CD8-positive, alpha-beta memory T cell (primary cell): ENCODE measurements at regions not wholly inside any gene's neighbourhood (a gene's known extent, or its start where the extent isn't known, plus 50 kb on each side); places are given as distances from the start of the nearest gene placed in this dataset.

ENCODE experiments used
- CTCF ChIA-PET: fragments of 350-600 bp; sonication (Branson Sonifier 250); formaldehyde crosslinking; loops from one replicate; lab custom pipeline; 2021; ENCODE audit warnings: antibody characterized with exemption; lab: Charles Lee
- POLR2A ChIA-PET: fragments of 350-600 bp; sonication (Branson Sonifier 250); formaldehyde crosslinking; loops from one replicate; lab custom pipeline; 2021; ENCODE audit warnings: antibody characterized with exemption; lab: Charles Lee
- DNase-seq, 5 donors: peaks; one replicate each; pipeline versions ENCODE4 v3.0.0 to v3.0.0-alpha.2; 2020 to 2022; ENCODE audit warnings: mixed read lengths in 1 of 5
- H3K27ac ChIP-seq: one replicate; pipeline ENCODE4 v1.7.0; 2013; ENCODE audit warnings: low read depth, mild to moderate bottlenecking, low read length, moderate library complexity
- H3K27me3 ChIP-seq: 2 replicates; pipeline ENCODE4 v1.7.0; 2013; ENCODE audit warnings: low read length, mild to moderate bottlenecking; ENCODE audit not compliant: insufficient read depth, poor library complexity, severe bottlenecking
- H3K36me3 ChIP-seq: 2 replicates; pipeline ENCODE4 v1.7.0; 2013; ENCODE audit warnings: mild to moderate bottlenecking, low read length, moderate library complexity; ENCODE audit not compliant: insufficient read depth
- H3K4me1 ChIP-seq: 2 replicates; pipeline ENCODE4 v1.7.0; 2013; ENCODE audit warnings: mild to moderate bottlenecking, low read length, moderate library complexity; ENCODE audit not compliant: insufficient read depth
- H3K4me3 ChIP-seq: 2 replicates; pipeline ENCODE4 v1.7.0; 2013; ENCODE audit warnings: mild to moderate bottlenecking, low read length
- H3K9me3 ChIP-seq: 2 replicates; pipeline ENCODE4 v1.7.0; 2013; ENCODE audit warnings: mild to moderate bottlenecking, low read length
- H3K27ac Mint-ChIP-seq, 8 donors: one replicate each; pipeline ENCODE4 v1.8.0; 2020 to 2021; ENCODE audit warnings: mixed read lengths in 8 of 8, mild to moderate bottlenecking in 6 of 8, inconsistent platforms in 3 of 8, moderate library complexity in 3 of 8
- H3K27me3 Mint-ChIP-seq, 2 donors: one replicate each; pipeline ENCODE4 v1.8.0; 2020 to 2021; ENCODE audit warnings: mixed read lengths in 2 of 2, mild to moderate bottlenecking in 1 of 2, moderate library complexity in 1 of 2
- H3K36me3 Mint-ChIP-seq, 3 donors: one replicate each; pipeline ENCODE4 v1.8.0; 2020 to 2021; ENCODE audit warnings: mixed read lengths in 3 of 3, inconsistent platforms in 1 of 3, mild to moderate bottlenecking in 1 of 3
- H3K4me1 Mint-ChIP-seq, 3 donors: one replicate each; pipeline ENCODE4 v1.8.0; 2020 to 2021; ENCODE audit warnings: mixed read lengths in 3 of 3, inconsistent platforms in 1 of 3, mild to moderate bottlenecking in 1 of 3
- H3K4me3 Mint-ChIP-seq, 7 donors: one replicate each; pipeline ENCODE4 v1.8.0; 2020 to 2021; ENCODE audit warnings: mixed read lengths in 7 of 7, mild to moderate bottlenecking in 6 of 7, moderate library complexity in 4 of 7, inconsistent platforms in 2 of 7
- H3K9me3 Mint-ChIP-seq, 5 donors: one replicate each; pipeline ENCODE4 v1.8.0; 2020 to 2022; ENCODE audit warnings: mixed read lengths in 5 of 5, mild to moderate bottlenecking in 3 of 5, moderate library complexity in 2 of 5, inconsistent platforms in 1 of 5

DNA sequence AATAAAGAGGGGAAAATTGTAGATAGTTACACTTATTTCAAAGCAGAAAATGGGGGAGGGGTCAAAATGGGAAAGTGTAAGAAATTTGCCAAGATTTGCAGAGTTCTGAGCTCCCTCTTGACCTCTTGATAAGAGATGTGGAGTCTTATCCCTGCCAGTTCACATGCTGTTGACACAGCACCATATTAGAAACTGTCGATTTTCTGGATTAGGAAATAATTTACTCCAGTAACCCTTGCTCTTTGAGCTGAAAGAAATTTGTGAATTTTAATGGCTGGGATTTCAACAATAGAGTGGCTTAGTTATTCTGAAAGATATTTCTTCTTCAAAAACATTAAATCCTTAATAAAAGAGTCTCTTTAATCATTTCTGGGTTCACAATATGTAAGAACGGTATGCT, 306.2 kb upstream of the CNTN4 start:
- DNase-seq = no peak
- Histone ChIP-seq H3K4me3 (no peak overlapping the region), H3K9me3 (no peaks in the 10 kb centered on the region), H3K36me3 (no peaks in the 10 kb centered on the region), H3K27me3 (no peaks in the 10 kb centered on the region), H3K4me1 (no peaks in the 10 kb centered on the region), H3K27ac (no peak overlapping the region)
- no peaks in the 10 kb centered on the region for H3K4me1 Mint-ChIP-seq
- ChIA-PET CTCF (no interaction called here), POLR2A (no interaction called here)
- no peaks in the 10 kb centered on the region for H3K36me3 Mint-ChIP-seq
- H3K27me3 Mint-ChIP-seq = no peaks in the 10 kb centered on the region
- H3K4me3 Mint-ChIP-seq = no peak overlapping the region
- H3K27ac Mint-ChIP-seq = no peak overlapping the region
- H3K9me3 Mint-ChIP-seq = peaks cover 2 to 9% (median 8%) of the 10 kb centered on the region in 5 donors

DNA sequence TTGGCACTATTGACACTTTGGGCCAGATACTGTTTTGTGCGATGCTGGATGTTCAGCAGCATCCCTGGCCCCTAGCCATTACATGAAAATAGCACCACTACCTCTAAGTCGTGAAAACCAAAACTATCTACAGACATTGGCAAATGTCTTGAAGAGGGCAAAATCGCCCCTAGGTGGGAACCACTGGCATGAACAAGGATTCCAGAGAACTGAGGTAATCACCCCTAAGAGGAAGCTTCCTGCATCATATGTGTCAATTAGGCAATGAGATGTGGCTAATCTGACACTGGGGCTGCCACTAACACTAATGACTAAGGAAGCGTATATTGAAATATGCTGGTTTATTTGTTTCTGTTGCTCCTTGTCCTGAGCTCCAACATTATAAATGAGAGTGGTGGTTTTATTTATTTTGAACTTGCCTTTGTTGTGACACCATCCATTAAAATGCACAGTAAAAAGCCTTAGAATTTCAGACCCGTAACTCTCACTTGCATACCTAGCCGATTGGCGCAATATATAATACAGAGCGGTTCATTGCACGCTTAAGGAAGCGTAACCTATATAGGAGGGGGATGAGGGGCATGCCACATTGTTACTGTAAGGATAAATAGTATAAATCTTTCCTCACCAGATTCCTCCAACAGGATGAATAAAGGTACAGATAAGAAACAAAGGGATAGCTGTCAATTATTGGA, 299.8 kb upstream of the CNTN4 start:
- no peak overlapping the region for H3K27ac Mint-ChIP-seq

DNA sequence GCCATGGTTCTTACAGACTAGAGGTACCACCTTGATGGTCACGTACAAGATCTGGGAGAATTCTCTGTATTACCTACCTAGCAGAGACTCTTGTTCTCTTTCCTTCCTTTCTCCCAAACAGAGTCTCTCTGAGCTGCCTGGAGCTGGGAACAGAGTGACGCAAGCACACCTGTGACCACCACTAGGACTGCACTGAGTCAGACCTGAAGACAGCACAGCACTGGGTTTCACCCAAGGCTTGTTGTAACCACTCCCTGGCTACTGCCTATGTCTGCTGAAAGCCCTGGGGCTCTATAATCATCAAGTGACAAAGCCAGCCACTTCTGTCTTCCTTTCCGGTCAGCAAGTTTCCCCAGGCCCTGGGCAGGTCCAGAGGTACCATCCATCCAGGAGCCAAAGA, 293.3 kb upstream of the CNTN4 start:
- Mint-ChIP-seq H3K27me3 (no peaks in the 10 kb centered on the region), H3K4me1 (no peaks in the 10 kb centered on the region), H3K4me3 (no peak overlapping the region), H3K9me3 (peaks cover 9 to 58% (median 25%) of the 10 kb centered on the region in 5 donors), H3K27ac (no peak overlapping the region), H3K36me3 (peaks cover 0 to 3% (median 0%) of the 10 kb centered on the region in 3 donors)
- Histone ChIP-seq H3K36me3 (no peaks in the 10 kb centered on the region), H3K27ac (no peak overlapping the region), H3K9me3 (no peaks in the 10 kb centered on the region), H3K4me3 (no peak overlapping the region), H3K27me3 (no peaks in the 10 kb centered on the region), H3K4me1 (no peaks in the 10 kb centered on the region)
- ChIA-PET POLR2A (no interaction called here), CTCF (no interaction called here)
- no peak for DNase-seq

More for the DNA sequence above, 299.8 kb upstream of the CNTN4 start:
- no peaks in the 10 kb centered on the region for H3K27me3 ChIP-seq
- no peaks in the 10 kb centered on the region for H3K27me3 Mint-ChIP-seq
- no peak overlapping the region for H3K4me3 ChIP-seq
- H3K27ac ChIP-seq = no peak overlapping the region
- H3K9me3 ChIP-seq = no peaks in the 10 kb centered on the region
- DNase-seq = no peak
- H3K4me1 ChIP-seq = no peaks in the 10 kb centered on the region
- no peak overlapping the region for H3K4me3 Mint-ChIP-seq
- no peaks in the 10 kb centered on the region for H3K4me1 Mint-ChIP-seq
- no peaks in the 10 kb centered on the region for H3K36me3 Mint-ChIP-seq
- ChIA-PET CTCF (no interaction called here), POLR2A (no interaction called here)
- no peaks in the 10 kb centered on the region for H3K36me3 ChIP-seq
- peaks cover 2 to 22% (median 4%) of the 10 kb centered on the region in 5 donors for H3K9me3 Mint-ChIP-seq

DNA sequence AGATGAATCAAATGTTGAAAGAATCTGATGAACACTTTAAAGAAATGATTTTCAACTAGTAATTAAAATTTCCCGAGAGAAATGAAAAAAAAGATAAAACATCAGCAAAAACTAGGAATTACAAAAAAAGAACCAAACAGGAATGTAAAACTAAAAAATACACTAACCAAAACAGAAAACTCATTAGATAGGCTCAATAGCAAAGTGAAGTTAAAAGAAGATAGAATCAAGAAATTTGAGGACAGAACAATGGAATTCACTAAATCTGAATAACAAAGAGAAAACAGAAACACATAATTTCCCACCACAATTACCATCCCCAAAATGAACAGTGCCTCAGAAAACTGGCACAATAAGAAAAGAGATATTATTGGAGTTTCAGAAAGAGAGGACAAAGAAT, 290.1 kb upstream of the CNTN4 start:
- H3K36me3 ChIP-seq = no peaks in the 10 kb centered on the region
- no peaks in the 10 kb centered on the region for H3K4me1 Mint-ChIP-seq
- H3K9me3 ChIP-seq = no peaks in the 10 kb centered on the region
- no peak for DNase-seq
- H3K27ac Mint-ChIP-seq = no peak overlapping the region
- CTCF ChIA-PET = no interaction called here
- H3K9me3 Mint-ChIP-seq = peaks cover 9 to 51% (median 25%) of the 10 kb centered on the region in 5 donors
- H3K27me3 Mint-ChIP-seq = no peaks in the 10 kb centered on the region
- H3K4me3 Mint-ChIP-seq = no peak overlapping the region
- H3K4me3 ChIP-seq = no peak overlapping the region
- no peaks in the 10 kb centered on the region for H3K27me3 ChIP-seq
- POLR2A ChIA-PET = no interaction called here
- H3K36me3 Mint-ChIP-seq = peaks cover 0 to 3% (median 0%) of the 10 kb centered on the region in 3 donors
- H3K27ac ChIP-seq = no peak overlapping the region
- H3K4me1 ChIP-seq = no peaks in the 10 kb centered on the region

DNA sequence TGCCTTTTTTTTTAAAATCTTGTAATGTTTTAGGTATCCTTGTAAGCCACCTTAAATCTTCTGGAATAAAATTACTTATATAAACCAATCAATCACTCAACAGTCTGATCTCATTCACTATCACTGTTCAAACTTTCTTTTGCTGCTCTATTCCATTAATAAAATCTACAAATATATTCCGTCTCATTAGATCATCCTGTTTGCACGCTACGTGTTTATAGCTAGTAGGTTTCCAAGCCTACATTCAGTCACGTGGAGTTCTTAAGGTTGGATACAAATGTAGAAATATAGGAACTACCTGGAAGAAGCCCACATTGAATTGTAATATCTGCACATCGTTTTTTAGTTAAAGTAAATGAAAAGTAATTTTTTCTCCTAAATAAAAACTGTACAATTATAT, 274.8 kb upstream of the CNTN4 start:
- Mint-ChIP-seq H3K9me3 (peaks cover 0 to 18% (median 5%) of the 10 kb centered on the region in 5 donors), H3K4me3 (no peak overlapping the region), H3K36me3 (no peaks in the 10 kb centered on the region), H3K27ac (no peak overlapping the region), H3K27me3 (no peaks in the 10 kb centered on the region), H3K4me1 (no peaks in the 10 kb centered on the region)
- ChIA-PET CTCF (no interaction called here), POLR2A (no interaction called here)
- Histone ChIP-seq H3K27me3 (no peaks in the 10 kb centered on the region), H3K4me3 (no peak overlapping the region), H3K4me1 (no peaks in the 10 kb centered on the region), H3K9me3 (no peaks in the 10 kb centered on the region), H3K27ac (no peak overlapping the region), H3K36me3 (no peaks in the 10 kb centered on the region)
- DNase-seq = no peak

DNA sequence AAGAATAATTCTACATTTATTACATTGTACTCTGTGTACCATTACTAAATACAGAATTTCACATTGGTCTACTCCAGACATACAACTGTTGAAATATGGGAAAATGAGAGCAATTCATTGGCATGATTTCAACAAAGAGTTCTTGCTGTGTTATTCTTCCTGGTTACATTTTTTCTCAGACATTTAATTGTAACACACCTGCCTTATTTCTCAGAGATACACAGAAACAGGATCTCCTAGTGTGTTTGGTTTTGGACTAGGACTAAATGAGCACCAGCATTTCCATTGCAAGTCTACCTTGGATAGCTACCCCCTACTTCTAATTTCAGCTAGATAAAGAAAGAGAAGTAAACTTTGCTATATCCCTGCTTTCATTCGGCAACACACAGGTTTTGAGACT, 274.3 kb upstream of the CNTN4 start:
- POLR2A ChIA-PET = no interaction called here
- no peaks in the 10 kb centered on the region for H3K27me3 Mint-ChIP-seq
- H3K9me3 Mint-ChIP-seq = peaks cover 0 to 18% (median 5%) of the 10 kb centered on the region in 5 donors

DNA sequence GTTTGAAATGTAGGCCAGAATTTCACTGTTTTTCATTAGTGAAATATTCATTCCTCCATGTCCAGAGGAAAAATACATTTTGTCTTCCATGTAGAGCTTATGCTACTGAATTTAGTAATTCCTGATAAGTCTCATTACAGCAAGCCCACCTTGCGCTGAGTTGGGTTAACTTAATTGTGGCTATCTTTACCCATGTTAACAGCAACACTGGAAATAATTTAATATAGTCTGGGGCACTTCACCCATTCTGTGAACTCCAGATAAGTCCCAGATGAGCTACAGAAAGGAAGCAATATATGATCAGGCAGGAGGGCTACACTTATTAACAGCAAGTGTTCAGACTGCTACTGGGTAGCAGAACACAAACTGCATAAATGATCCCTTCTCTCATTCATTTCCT, 270.1 kb upstream of the CNTN4 start:
- Mint-ChIP-seq H3K9me3 (peaks cover 0 to 12% (median 6%) of the 10 kb centered on the region in 5 donors), H3K27me3 (no peaks in the 10 kb centered on the region), H3K4me1 (no peaks in the 10 kb centered on the region), H3K36me3 (no peaks in the 10 kb centered on the region), H3K27ac (no peak overlapping the region), H3K4me3 (no peak overlapping the region)
- ChIA-PET CTCF (no interaction called here), POLR2A (no interaction called here)
- Histone ChIP-seq H3K4me3 (no peak overlapping the region), H3K9me3 (no peaks in the 10 kb centered on the region), H3K36me3 (no peaks in the 10 kb centered on the region), H3K27me3 (no peaks in the 10 kb centered on the region), H3K27ac (no peak overlapping the region), H3K4me1 (no peaks in the 10 kb centered on the region)
- DNase-seq = no peak

More for the DNA sequence above, 274.3 kb upstream of the CNTN4 start:
- H3K9me3 ChIP-seq = no peaks in the 10 kb centered on the region
- no peak overlapping the region for H3K27ac ChIP-seq
- no peaks in the 10 kb centered on the region for H3K27me3 ChIP-seq
- Mint-ChIP-seq H3K4me1 (no peaks in the 10 kb centered on the region), H3K27ac (no peak overlapping the region), H3K4me3 (no peak overlapping the region), H3K36me3 (no peaks in the 10 kb centered on the region)
- no peak for DNase-seq
- CTCF ChIA-PET = no interaction called here
- no peaks in the 10 kb centered on the region for H3K4me1 ChIP-seq
- H3K4me3 ChIP-seq = no peak overlapping the region
- no peaks in the 10 kb centered on the region for H3K36me3 ChIP-seq

DNA sequence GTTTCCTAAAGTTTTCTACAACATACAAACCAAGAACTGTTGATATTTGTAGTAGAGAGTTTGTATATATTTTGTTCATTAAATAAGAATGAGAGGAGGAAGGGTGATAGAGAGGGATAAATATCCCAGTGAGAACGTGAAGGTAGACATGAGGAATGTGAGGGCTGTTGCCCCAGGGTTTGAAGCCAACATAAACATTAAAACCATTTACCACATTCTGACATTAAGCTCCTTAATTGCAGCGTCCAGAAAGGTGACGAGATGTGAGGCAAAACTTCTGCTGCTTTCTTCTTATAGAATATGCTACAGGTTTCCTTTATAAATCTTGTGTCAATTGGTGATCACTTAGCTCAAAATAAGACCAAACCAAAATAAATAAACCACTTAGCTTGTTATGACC, 267.8 kb upstream of the CNTN4 start:
- no peak for DNase-seq
- no peak overlapping the region for H3K27ac Mint-ChIP-seq

More for the DNA sequence above, 267.8 kb upstream of the CNTN4 start:
- Histone ChIP-seq H3K36me3 (no peaks in the 10 kb centered on the region), H3K4me3 (no peak overlapping the region), H3K4me1 (no peaks in the 10 kb centered on the region), H3K9me3 (no peaks in the 10 kb centered on the region), H3K27ac (no peak overlapping the region), H3K27me3 (no peaks in the 10 kb centered on the region)
- ChIA-PET POLR2A (no interaction called here), CTCF (no interaction called here)
- H3K4me3 Mint-ChIP-seq = no peak overlapping the region
- peaks cover 0 to 2% of the 10 kb centered on the region in 2 donors for H3K27me3 Mint-ChIP-seq
- peaks cover 0 to 2% (median 0%) of the 10 kb centered on the region in 3 donors for H3K36me3 Mint-ChIP-seq
- H3K4me1 Mint-ChIP-seq = no peaks in the 10 kb centered on the region
- H3K9me3 Mint-ChIP-seq = peaks cover 0 to 6% (median 2%) of the 10 kb centered on the region in 5 donors
